Esophagus squamous epithelium (tissue), 5 donors: ENCODE measurements at regions not wholly inside any gene's neighbourhood (a gene's known extent, or its start where the extent isn't known, plus 50 kb on each side); places are given as distances from the start of the nearest gene placed in this dataset.

Experiments
- DNase-seq: peaks from one replicate; lab custom pipeline; 2025; lab: John Stamatoyannopoulos, UW
- H3K27ac ChIP-seq, 4 donors: fragments of 200-600 bp; sonication (generic); one replicate each; pipeline ENCODE4 v1.5.1; 2016 to 2019; ENCODE audit warnings: mild to moderate bottlenecking in 1 of 4
- H3K27me3 ChIP-seq, 4 donors: fragments of 200-600 bp; sonication (generic); 1 replicate in 3 of 4; 2 replicates in 1 of 4; pipeline versions ENCODE4 v1.5.1 to v1.6.0; 2017 to 2021; ENCODE audit warnings: antibody characterized with exemption in 1 of 4
- H3K36me3 ChIP-seq, 3 donors: fragments of 200-600 bp; sonication (generic); one replicate each; pipeline ENCODE4 v1.5.1; 2016 to 2019
- H3K4me1 ChIP-seq, 3 donors: fragments of 200-600 bp; sonication (generic); one replicate each; pipeline ENCODE4 v1.5.1; 2017 to 2019
- H3K4me3 ChIP-seq, 4 donors: fragments of 200-600 bp; sonication (generic); 1 replicate in 3 of 4; 2 replicates in 1 of 4; pipeline ENCODE4 v1.5.1; 2016 to 2019; ENCODE audit warnings: mild to moderate bottlenecking in 2 of 4, moderate library complexity in 1 of 4
- H3K9me3 ChIP-seq, 3 donors: fragments of 200-600 bp; sonication (generic); one replicate each; pipeline ENCODE4 v1.5.1; 2016 to 2019
- CTCF ChIP-seq, 6 experiments: fragments of 450-650 bp in 4 of 6; fragments of 200-600 bp in 2 of 6; sonication (generic) in 2 of 6; IDR thresholded peaks; one replicate each; pipeline ENCODE4 v1.5.1; 2016 to 2019; ENCODE audit warnings: antibody characterized with exemption in 6 of 6, mild to moderate bottlenecking in 4 of 6, moderate library complexity in 4 of 6
- POLR2A ChIP-seq, 4 donors: fragments of 450-650 bp; IDR thresholded peaks; one replicate each; pipeline ENCODE4 v1.6.1; 2017; ENCODE audit warnings: antibody characterized with exemption in 4 of 4, mild to moderate bottlenecking in 4 of 4, moderate library complexity in 3 of 4
- WGBS, 2 donors: methylation state at CpG; one replicate each; pipeline ENCODE4 v1.1.5; 2018; 5-methylcytosine and 5-hydroxymethylcytosine counted together
- intact Hi-C: fragments of 100-400 bp; cut with DNase I; formaldehyde crosslinking; loops from one replicate; pipeline ENCODE4 v1.15.0; 2022
- donor health status: DM: yes; HTN: yes; CAD: no.

DNA sequence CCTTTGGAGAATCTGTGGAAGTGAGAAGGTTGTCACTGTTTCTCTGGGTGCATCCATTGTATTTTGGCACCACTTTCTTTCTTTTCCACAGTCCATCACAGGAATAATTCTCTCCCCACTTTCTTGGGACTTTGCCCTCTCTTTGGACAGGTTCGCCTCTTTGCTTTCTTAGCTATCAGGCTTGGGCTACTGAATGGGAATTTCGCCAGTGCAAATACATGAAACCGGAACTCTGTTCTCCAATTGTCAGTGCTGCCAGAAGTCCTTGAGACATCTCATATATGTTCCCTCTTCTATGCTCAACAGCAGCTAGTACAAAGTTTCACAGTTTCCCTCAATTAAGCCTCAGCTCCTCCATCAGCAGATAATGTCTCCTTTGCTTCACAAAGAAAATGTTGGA is 76.2 kb downstream of the NABP1 start:
- TF ChIP-seq CTCF (IDR thresholded peaks at IDR 0.05) (no peak), POLR2A (IDR thresholded peaks at IDR 0.05) (no peak)
- H3K27me3 ChIP-seq = no peaks in the 10 kb centered on the region
- no peak overlapping the region for H3K4me3 ChIP-seq
- DNase-seq = no peak
- no peak overlapping the region for H3K27ac ChIP-seq
- no peaks in the 10 kb centered on the region for H3K36me3 ChIP-seq
- intact Hi-C loops = no loop called here
- no peaks in the 10 kb centered on the region for H3K9me3 ChIP-seq
- 78 to 100% methylated on average over 2 to 3 of the region's 3 CpGs for whole genome bisulfite sequencing, 2 donors
- peaks cover 0 to 12% (median 6%) of the 10 kb centered on the region in 3 donors for H3K4me1 ChIP-seq

DNA sequence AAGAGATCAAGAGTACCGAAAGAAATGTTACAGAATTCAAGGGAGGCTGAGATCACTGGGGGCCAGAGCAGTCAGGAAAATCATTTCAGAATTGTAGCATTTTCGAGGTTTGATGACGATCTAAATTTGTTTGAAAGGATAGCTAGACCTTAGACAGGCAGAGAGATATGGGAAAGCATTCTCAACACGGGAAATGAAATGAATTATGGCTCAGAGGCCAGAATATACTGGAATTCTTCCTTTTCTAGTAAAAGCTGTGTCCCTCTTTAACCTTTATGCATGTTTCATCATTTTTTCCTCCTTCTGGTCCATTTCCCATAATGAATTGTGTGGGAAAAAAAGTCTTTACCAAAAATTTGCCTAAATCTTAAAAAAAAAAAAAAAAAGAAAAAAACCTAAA is 78.8 kb downstream of the NABP1 start:
- no peak overlapping the region for H3K4me3 ChIP-seq
- H3K27ac ChIP-seq = no peak overlapping the region
- H3K4me1 ChIP-seq = peaks cover 0 to 21% (median 10%) of the 10 kb centered on the region in 3 donors
- intact Hi-C loops = no loop called here
- TF ChIP-seq CTCF (IDR thresholded peaks at IDR 0.05) (no peak), POLR2A (IDR thresholded peaks at IDR 0.05) (no peak)
- H3K9me3 ChIP-seq = no peaks in the 10 kb centered on the region
- WGBS, 2 donors = 70 to 73% methylated on average over 4 of the region's 4 CpGs
- DNase-seq = no peak
- no peaks in the 10 kb centered on the region for H3K36me3 ChIP-seq
- no peaks in the 10 kb centered on the region for H3K27me3 ChIP-seq

DNA sequence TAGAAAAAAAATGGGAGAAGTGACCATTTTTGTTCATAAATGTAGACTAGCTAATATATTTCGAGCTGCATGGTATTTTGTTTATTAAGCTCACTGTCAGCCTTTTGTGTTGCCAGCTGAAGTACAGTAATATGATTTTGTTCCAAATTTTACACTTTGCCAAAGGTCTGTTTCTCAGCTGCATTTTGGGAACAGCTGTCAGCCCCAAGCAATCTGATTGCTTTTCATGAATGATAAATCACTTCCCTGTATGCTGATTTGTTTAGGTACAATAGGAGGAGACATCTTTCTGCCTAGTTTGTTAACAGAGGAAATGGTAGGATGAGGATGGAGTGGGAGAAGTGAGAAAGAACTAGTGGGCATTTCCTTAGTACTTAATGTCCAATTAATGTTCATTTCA is 79.3 kb downstream of the NABP1 start:
- TF ChIP-seq CTCF (IDR thresholded peaks at IDR 0.05) (no peak), POLR2A (IDR thresholded peaks at IDR 0.05) (no peak)
- intact Hi-C loops = no loop called here
- DNase-seq = no peak
- H3K4me1 ChIP-seq = peaks cover 0 to 21% (median 10%) of the 10 kb centered on the region in 3 donors
- WGBS, 2 donors = 31 to 35% methylated on average over 1 of the region's 1 CpG
- H3K9me3 ChIP-seq = no peaks in the 10 kb centered on the region
- no peak overlapping the region for H3K4me3 ChIP-seq
- no peak overlapping the region for H3K27ac ChIP-seq
- no peaks in the 10 kb centered on the region for H3K27me3 ChIP-seq
- no peaks in the 10 kb centered on the region for H3K36me3 ChIP-seq

DNA sequence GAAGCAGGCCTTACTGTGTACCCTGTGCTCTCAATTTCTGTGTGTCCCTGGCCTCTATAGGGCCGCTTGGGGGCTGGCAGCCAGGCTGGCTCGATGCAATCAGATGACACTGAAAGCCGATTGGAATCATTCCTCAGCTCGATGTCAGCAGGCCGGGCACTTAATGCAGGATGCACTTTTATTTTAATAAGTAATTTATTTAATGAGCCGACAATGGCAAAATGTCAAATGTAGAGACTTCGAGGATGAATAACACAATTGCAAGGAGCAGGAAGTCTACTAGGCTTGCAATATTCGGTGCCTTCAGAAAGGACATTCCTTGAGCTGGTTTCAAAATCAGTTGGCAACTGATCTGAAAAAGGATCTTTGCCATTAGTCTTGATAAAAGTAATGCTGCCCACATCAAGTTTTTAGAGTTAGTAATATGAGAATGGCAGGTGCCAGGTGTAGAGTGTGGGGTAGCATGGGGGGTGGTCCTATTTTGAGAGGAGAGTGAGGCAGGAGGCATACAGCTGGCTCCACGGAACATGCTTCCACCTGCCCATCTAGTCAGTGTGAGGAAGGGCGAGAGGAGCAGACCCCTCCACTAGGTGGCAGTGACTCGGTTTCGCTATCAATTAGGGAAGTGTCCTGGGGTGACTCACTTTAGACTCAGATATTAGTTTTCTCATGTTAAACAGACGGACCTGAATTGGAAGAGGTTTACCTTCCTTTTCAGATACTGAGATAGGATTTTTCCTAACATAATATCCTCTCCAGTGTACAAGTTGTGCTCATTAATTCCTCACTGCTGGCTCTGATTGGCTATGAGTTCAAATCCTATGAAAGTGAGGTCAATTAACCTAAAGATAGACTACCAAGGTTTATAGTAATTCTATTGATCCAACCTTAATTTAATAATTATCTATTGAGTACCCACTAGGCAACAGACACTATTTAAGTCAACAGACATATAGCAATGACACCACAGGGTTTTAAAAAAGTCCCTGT is 80.9 kb downstream of the NABP1 start:
- DNase-seq = no peak
- Histone ChIP-seq H3K36me3 (no peaks in the 10 kb centered on the region), H3K9me3 (no peaks in the 10 kb centered on the region), H3K4me1 (peaks cover 0 to 21% (median 10%) of the 10 kb centered on the region in 3 donors), H3K27me3 (no peaks in the 10 kb centered on the region), H3K4me3 (peak overlapping the region in 1 of 4 donors; percentile 45), H3K27ac (peak overlapping the region in 3 of 4 donors; percentile 12 to 34 (median 25))
- 23 to 30% methylated on average over 13 of the region's 13 CpGs for WGBS, 2 donors
- intact Hi-C loops = no loop called here
- TF ChIP-seq CTCF (IDR thresholded peaks at IDR 0.05) (peak; percentile 31 to 72 (median 55)), POLR2A (IDR thresholded peaks at IDR 0.05) (no peak)

DNA sequence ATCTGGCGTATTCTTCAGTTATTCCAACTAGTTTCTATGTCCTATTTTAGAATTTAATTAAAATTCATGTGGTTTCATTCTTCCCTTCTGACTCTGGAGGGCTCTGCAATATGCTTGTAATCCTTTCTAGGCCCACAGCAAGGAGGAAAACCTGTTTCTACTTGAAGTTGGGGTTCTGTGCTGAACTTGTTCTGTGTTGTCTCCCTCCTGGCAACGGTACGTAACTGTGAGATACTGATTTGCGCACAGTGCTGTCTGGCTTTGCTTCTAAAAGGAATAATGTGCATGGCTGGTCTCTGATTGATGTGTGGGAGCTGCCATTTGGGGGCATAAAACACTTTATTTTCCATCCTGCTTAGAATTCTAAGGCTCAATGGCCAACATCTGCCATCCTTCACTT is 81.7 kb downstream of the NABP1 start:
- TF ChIP-seq CTCF (IDR thresholded peaks at IDR 0.05) (no peak), POLR2A (IDR thresholded peaks at IDR 0.05) (no peak)
- Histone ChIP-seq H3K27me3 (no peaks in the 10 kb centered on the region), H3K9me3 (no peaks in the 10 kb centered on the region), H3K4me1 (peaks cover 0 to 21% (median 10%) of the 10 kb centered on the region in 3 donors), H3K4me3 (no peak overlapping the region), H3K27ac (peak overlapping the region in 3 of 4 donors; percentile 12 to 34 (median 25)), H3K36me3 (no peaks in the 10 kb centered on the region)
- intact Hi-C loops = no loop called here
- 38 to 44% methylated on average over 4 of the region's 4 CpGs for WGBS, 2 donors
- no peak for DNase-seq
